ENCODE measurements at regions not wholly inside any gene's neighbourhood (a gene's known extent, or its start where the extent isn't known, plus 50 kb on each side); places are given as distances from the start of the nearest gene placed in this dataset.

- Histone ChIP-seq H3K4me1 (replicated peaks; ENCODE audit: insufficient read depth) (no peaks in the 10 kb centered on the region), H3K9me3 (ENCODE audit: insufficient read depth, low read depth) (no peaks in the 10 kb centered on the region), H3K4me2 (no peak overlapping the region), H3K9me2 (ENCODE audit: insufficient read depth) (no peaks in the 10 kb centered on the region), H3K27me3 (ENCODE audit: insufficient read depth, low read depth) (peaks cover 56% of the 10 kb centered on the region), H3K79me2 (ENCODE audit: low read depth) (no peaks in the 10 kb centered on the region), H3K27ac (no peak overlapping the region), H3F3A (ENCODE audit: insufficient read depth, low read depth) (no peaks in the 10 kb centered on the region), H3K4me3 (no peak overlapping the region), H3K36me3 (ENCODE audit: low read depth) (no peaks in the 10 kb centered on the region), H4K20me1 (ENCODE audit: insufficient read depth) (no peaks in the 10 kb centered on the region), H2AFZ (no peak overlapping the region)
- no peak for DNase-seq
- POLR2A ChIA-PET (ENCODE audit: unreplicated experiment) = no interaction called here
- no TSS peak for BruUV-seq (replicated peaks)
- intact Hi-C loops (cut with micrococcal nuclease; ENCODE audit: unreplicated experiment) = no loop called here
- CTCF ChIA-PET = no interaction called here
- TF ChIP-seq CTCF (conservative IDR thresholded peaks at IDR 0.05) = no peak
- no peak for TF ChIP-seq EZH2 (IDR thresholded peaks at IDR 0.05; ENCODE audit: low read depth)
Measured at GRCh38 chr6:167660944-167661551, 165.7 kb upstream of the AFDN start.

GRCh38 chr6:167661552-167662044, 165.1 kb upstream of the AFDN start:
- no peaks in the 10 kb centered on the region for H3F3A ChIP-seq (ENCODE audit: insufficient read depth, low read depth)
- no peak for DNase-seq
- TF ChIP-seq EZH2 (IDR thresholded peaks at IDR 0.05; ENCODE audit: low read depth) (no peak), CTCF (conservative IDR thresholded peaks at IDR 0.05) (no peak)
- no peaks in the 10 kb centered on the region for H3K4me1 ChIP-seq (replicated peaks; ENCODE audit: insufficient read depth)
- H2AFZ ChIP-seq = no peak overlapping the region
- H3K79me2 ChIP-seq (ENCODE audit: low read depth) = no peaks in the 10 kb centered on the region
- H3K9me2 ChIP-seq (ENCODE audit: insufficient read depth) = no peaks in the 10 kb centered on the region
- no peak overlapping the region for H3K4me3 ChIP-seq
- no peak overlapping the region for H3K4me2 ChIP-seq
- H3K27ac ChIP-seq = no peak overlapping the region
- ChIA-PET POLR2A (ENCODE audit: unreplicated experiment) (no interaction called here), CTCF (no interaction called here)
- intact Hi-C loops (cut with micrococcal nuclease; ENCODE audit: unreplicated experiment) = no loop called here
- no peaks in the 10 kb centered on the region for H3K9me3 ChIP-seq (ENCODE audit: insufficient read depth, low read depth)
- peaks cover 60% of the 10 kb centered on the region for H3K27me3 ChIP-seq (ENCODE audit: insufficient read depth, low read depth)
- H3K36me3 ChIP-seq (ENCODE audit: low read depth) = no peaks in the 10 kb centered on the region
- H4K20me1 ChIP-seq (ENCODE audit: insufficient read depth) = no peaks in the 10 kb centered on the region
- no TSS peak for BruUV-seq (replicated peaks)

- H3K9me3 ChIP-seq (ENCODE audit: insufficient read depth, low read depth) = no peaks in the 10 kb centered on the region
- no peaks in the 10 kb centered on the region for H3F3A ChIP-seq (ENCODE audit: insufficient read depth, low read depth)
- H2AFZ ChIP-seq = no peak overlapping the region
- POLR2A ChIA-PET (ENCODE audit: unreplicated experiment) = no interaction called here
- no peak for TF ChIP-seq CTCF (conservative IDR thresholded peaks at IDR 0.05)
- TF ChIP-seq EZH2 (IDR thresholded peaks at IDR 0.05; ENCODE audit: low read depth) = no peak
- intact Hi-C loops (cut with micrococcal nuclease; ENCODE audit: unreplicated experiment) = no loop called here
- no peak overlapping the region for H3K4me3 ChIP-seq
- CTCF ChIA-PET = no interaction called here
- H4K20me1 ChIP-seq (ENCODE audit: insufficient read depth) = no peaks in the 10 kb centered on the region
- no peak for DNase-seq
- no peaks in the 10 kb centered on the region for H3K9me2 ChIP-seq (ENCODE audit: insufficient read depth)
- no peaks in the 10 kb centered on the region for H3K36me3 ChIP-seq (ENCODE audit: low read depth)
- H3K4me1 ChIP-seq (replicated peaks; ENCODE audit: insufficient read depth) = no peaks in the 10 kb centered on the region
- no peaks in the 10 kb centered on the region for H3K79me2 ChIP-seq (ENCODE audit: low read depth)
- no TSS peak for BruUV-seq (replicated peaks)
- H3K27me3 ChIP-seq (ENCODE audit: insufficient read depth, low read depth) = peaks cover 60% of the 10 kb centered on the region
- H3K27ac ChIP-seq = no peak overlapping the region
- no peak overlapping the region for H3K4me2 ChIP-seq
Measured at GRCh38 chr6:167662075-167662880, 164.4 kb upstream of the AFDN start.
